ENCODE measurements at regions not wholly inside any gene's neighbourhood (a gene's known extent, or its start where the extent isn't known, plus 50 kb on each side); places are given as distances from the start of the nearest gene placed in this dataset.

DNA sequence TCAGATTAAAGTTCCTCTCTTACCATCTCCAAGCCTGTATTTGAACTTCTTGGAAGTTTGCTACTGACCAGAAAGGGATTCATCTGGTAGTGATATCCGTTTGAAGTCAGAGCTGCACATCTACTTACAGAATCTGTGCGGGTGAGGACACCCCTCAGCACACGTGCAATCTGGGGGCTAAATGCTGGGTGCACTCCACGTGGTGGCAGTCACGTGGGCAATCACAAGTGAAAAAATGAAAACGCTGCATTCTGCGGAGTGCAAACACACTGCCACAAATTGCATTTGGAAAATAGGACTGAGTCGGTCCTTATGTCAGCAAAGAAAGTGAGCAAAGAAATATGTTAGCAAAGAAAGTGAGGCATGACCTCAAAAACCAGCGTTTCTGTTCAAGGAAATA lies 76.1 kb upstream of the GYPC start:
- DNase-seq: no peak

DNA sequence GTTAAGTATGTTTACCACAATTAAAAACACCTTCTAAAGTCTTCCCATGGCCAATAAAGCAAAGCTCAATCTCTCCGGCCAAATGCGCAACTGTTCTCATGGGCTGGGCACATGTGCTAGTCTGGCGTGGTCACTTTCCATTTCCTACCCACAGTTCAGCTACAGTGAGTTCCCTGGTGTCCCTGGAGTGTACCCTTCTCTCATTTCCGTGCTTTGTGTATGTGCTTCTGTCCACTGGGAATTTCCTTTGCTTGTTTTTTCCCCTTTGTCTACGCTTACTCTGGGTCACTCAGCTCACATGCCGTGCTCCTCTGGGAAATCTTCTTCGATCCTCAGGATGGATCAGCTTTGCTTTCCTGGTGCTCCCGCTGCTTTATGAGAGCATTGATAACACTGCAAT lies 69.6 kb upstream of the GYPC start:
- DNase-seq: no peak

DNA sequence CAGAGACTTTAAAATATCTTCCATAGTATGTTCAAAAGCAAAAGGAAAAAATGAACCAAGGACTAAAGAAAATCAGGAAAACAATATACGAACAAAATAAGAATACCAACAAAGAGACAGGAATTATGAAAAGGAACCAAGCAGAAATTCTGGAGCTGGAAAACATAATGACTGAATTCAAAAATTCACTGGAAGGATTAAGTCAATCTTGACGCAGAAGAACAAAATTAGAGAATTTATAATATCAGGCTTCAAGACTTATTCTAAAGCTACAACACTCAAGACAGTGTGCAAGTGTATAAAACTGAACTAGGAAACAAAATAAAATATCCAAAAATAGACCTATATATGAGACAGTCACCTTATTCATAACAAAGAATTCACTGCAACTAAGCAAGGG lies 56.9 kb upstream of the GYPC start:
- DNase-seq: no peak

DNA sequence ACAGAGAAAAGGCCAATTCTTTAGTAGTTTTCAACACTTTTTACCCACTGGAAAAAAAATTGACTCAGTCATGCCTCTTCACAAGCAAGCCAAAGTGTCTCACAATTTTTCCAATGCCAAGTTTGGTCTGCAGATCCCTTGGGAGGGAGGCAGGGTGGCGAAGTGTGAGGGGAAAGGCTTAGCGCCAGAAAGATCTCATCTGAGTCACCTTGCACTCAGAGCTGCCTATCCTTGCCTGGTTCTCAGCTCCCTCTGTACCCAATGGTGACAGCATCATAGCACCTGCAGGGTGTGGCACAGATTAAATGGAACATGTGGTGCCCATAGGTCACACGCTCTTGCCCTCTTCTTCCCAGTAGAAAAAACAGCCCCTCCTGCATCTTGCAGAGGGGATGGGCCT lies 55.2 kb upstream of the GYPC start:
- DNase-seq: no peak

DNA sequence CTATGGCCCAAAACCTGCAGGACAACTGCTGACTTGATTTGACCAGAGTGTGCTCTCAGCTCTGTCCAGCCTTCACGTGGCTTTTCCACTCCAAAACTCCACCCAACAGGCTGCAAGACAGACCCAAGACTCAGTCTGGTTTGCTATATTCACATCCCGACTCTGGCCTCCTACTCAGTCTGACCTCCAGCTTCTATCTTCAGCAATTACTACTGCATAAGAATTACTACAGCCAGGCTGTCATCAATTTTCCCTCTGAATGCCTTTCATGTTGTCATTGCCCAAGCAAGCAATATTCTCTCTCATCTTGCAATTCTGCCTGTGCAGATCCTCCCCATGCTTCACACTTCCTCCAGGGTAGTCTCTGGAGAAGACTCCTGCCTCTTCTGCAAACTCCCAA lies 53.6 kb upstream of the GYPC start:
- DNase-seq: no peak

Data from renal pelvis (tissue), 1 donor.